ENCODE measurements at regions not wholly inside any gene's neighbourhood (a gene's known extent, or its start where the extent isn't known, plus 50 kb on each side); places are given as distances from the start of the nearest gene placed in this dataset.

- Histone ChIP-seq H4K8ac (ENCODE audit: low read depth in 2 of 2, low read length in 2 of 2) (no peak overlapping the region), H3K4me3 (ENCODE audit: insufficient read depth, low read depth, low read length) (no peak overlapping the region), H3K14ac (replicated peaks; ENCODE audit: low read depth, low read length) (no peak overlapping the region), H2BK15ac (ENCODE audit: low read depth, low read length) (no peak overlapping the region), H2AK5ac (ENCODE audit: low read depth, low read length) (no peak overlapping the region), H3K9ac (ENCODE audit: low read depth, low read length) (no peak overlapping the region), H2BK5ac (ENCODE audit: low read depth, low read length, poor library complexity, severe bottlenecking) (no peak overlapping the region), H4K91ac (ENCODE audit: insufficient read depth, low read depth, low read length) (no peak overlapping the region), H4K20me1 (ENCODE audit: insufficient read depth, low read length) (no peaks in the 10 kb centered on the region), H3K4me2 (ENCODE audit: low read depth, low read length) (no peak overlapping the region), H3K79me1 (ENCODE audit: low read depth in 1 of 2, low read length in 2 of 2) (no peaks in the 10 kb centered on the region), H2BK20ac (ENCODE audit: low read depth, low read length) (no peak overlapping the region), H3K36me3 (ENCODE audit: control insufficient read depth, insufficient read depth, low read length) (no peaks in the 10 kb centered on the region), H3K27me3 (ENCODE audit: control insufficient read depth, insufficient read depth, low read length) (no peaks in the 10 kb centered on the region), H3K23ac (ENCODE audit: low read depth, low read length) (no peak overlapping the region), H2BK120ac (ENCODE audit: low read depth, low read length) (no peak overlapping the region), H3K4ac (ENCODE audit: low read depth, low read length) (no peak overlapping the region), H2AK9ac (replicated peaks; ENCODE audit: low read depth, low read length, poor library complexity) (no peak overlapping the region), H4K5ac (ENCODE audit: low read depth, low read length) (no peak overlapping the region), H2AFZ (replicated peaks; ENCODE audit: low read length, poor library complexity) (no peak overlapping the region), H3K9me3 (ENCODE audit: control insufficient read depth, insufficient read depth, low read length) (no peaks in the 10 kb centered on the region), H3K27ac (ENCODE audit: insufficient read depth, low read length) (no peak overlapping the region), H3K18ac (ENCODE audit: low read depth, low read length) (no peak overlapping the region), H3K56ac (ENCODE audit: extremely low read depth, insufficient read depth, low read length) (no peak overlapping the region), H3K9me1 (ENCODE audit: insufficient read depth, low read length) (no peaks in the 10 kb centered on the region), H3K4me1 (ENCODE audit: control insufficient read depth, insufficient read depth, low read length) (no peaks in the 10 kb centered on the region)
- ChIA-PET CTCF (no interaction called here), POLR2A (ENCODE audit: unreplicated experiment) (no interaction called here)
- in situ Hi-C loops (cut with MboI; ENCODE audit: low sequenced_read_pairs) (no loop called here), intact Hi-C loops (cut with micrococcal nuclease) (no loop called here), dilution Hi-C loops (cut with HindIII; ENCODE audit: low sequenced_read_pairs, unreplicated experiment) (no loop called here)
- no CpG with 5 or more reads among the region's 1 CpG for WGBS, 2 experiments (ENCODE audit: extremely low coverage in 2 of 2, insufficient read length in 1 of 2)
- no TSS peak for BruUV-seq (replicated peaks)
- ATAC-seq (ENCODE audit: low read depth) = no peak
- DNase-seq = no peak
- TF ChIP-seq POLR2A (IDR thresholded peaks at IDR 0.05; ENCODE audit: low read depth, low read length) = no peak
- TF ChIP-seq MXI1 (IDR thresholded peaks at IDR 0.05; ENCODE audit: borderline replicate concordance, low read depth, low read length) = no peak
- TF ChIP-seq BHLHE40 (IDR thresholded peaks at IDR 0.05; ENCODE audit: low read depth, low read length) = no peak
- TF ChIP-seq CHD1 (IDR thresholded peaks at IDR 0.05; ENCODE audit: low read depth, low read length) = no peak
- no peak for TF ChIP-seq SMC3 (IDR thresholded peaks at IDR 0.05; ENCODE audit: low read depth, low read length)
- TF ChIP-seq CTCF (conservative IDR thresholded peaks at IDR 0.05; ENCODE audit: low read depth, low read length) = no peak
- TF ChIP-seq ELK1 (IDR thresholded peaks at IDR 0.05; ENCODE audit: borderline replicate concordance, low read depth, low read length) = no peak
- no peak for TF ChIP-seq CEBPB (IDR thresholded peaks at IDR 0.05; ENCODE audit: low read depth, low read length)
- TF ChIP-seq USF2 (IDR thresholded peaks at IDR 0.05; ENCODE audit: low read depth, low read length) = no peak
- TF ChIP-seq RCOR1 (IDR thresholded peaks at IDR 0.05; ENCODE audit: insufficient replicate concordance, low read length) = no peak
- no peak for TF ChIP-seq NFE2L2 (IDR thresholded peaks at IDR 0.05; ENCODE audit: low read depth, low read length)
- no peak for TF ChIP-seq RFX5 (IDR thresholded peaks at IDR 0.05; ENCODE audit: low read depth, low read length)
- no peak for TF ChIP-seq RAD21 (IDR thresholded peaks at IDR 0.05; ENCODE audit: low read length)
- no peak for TF ChIP-seq FOS (IDR thresholded peaks at IDR 0.05; ENCODE audit: low read depth, low read length)
- TF ChIP-seq MAFK (IDR thresholded peaks at IDR 0.05; ENCODE audit: low read depth, low read length) = no peak
- TF ChIP-seq MAZ (IDR thresholded peaks at IDR 0.05; ENCODE audit: borderline replicate concordance, low read depth, low read length) = no peak
Observed at GRCh38 chr5:60261732-60262131, 368.2 kb upstream of the PDE4D start.
